ENCODE measurements at regions not wholly inside any gene's neighbourhood (a gene's known extent, or its start where the extent isn't known, plus 50 kb on each side); places are given as distances from the start of the nearest gene placed in this dataset.

- intact Hi-C loops (cut with DNase I; ENCODE audit: low total_unique reads), result no loop called here
- no peak for DNase-seq (ENCODE audit: low spot score in 2 of 2)
- H3K4me3 ChIP-seq (ENCODE audit: low read depth, poor library complexity, severe bottlenecking), result no peak overlapping the region
- TF ChIP-seq CTCF (IDR thresholded peaks at IDR 0.05) (no peak), POLR2A (IDR thresholded peaks at IDR 0.05) (no peak)
- 75 to 92% methylated on average over 11 of the region's 11 CpGs for WGBS, 2 donors
Observed at GRCh38 chr20:51303731-51304670, 238.5 kb downstream of the NFATC2 start.

GRCh38 chr20:51301026-51301425 lies 241.5 kb downstream of the NFATC2 start:
- intact Hi-C loops (cut with DNase I; ENCODE audit: low total_unique reads), result no loop called here
- TF ChIP-seq CTCF (IDR thresholded peaks at IDR 0.05) (no peak), POLR2A (IDR thresholded peaks at IDR 0.05) (no peak)
- no peak overlapping the region for H3K4me3 ChIP-seq (ENCODE audit: low read depth, poor library complexity, severe bottlenecking)
- WGBS, 2 donors, result 89 to 92% methylated on average over 4 of the region's 4 CpGs
- no peak for DNase-seq (ENCODE audit: low spot score in 2 of 2)

GRCh38 chr20:51300104-51300503 lies 242.4 kb downstream of the NFATC2 start:
- no peak for TF ChIP-seq POLR2A (IDR thresholded peaks at IDR 0.05)
- TF ChIP-seq CTCF (IDR thresholded peaks at IDR 0.05), result no peak
- H3K4me3 ChIP-seq (ENCODE audit: low read depth, poor library complexity, severe bottlenecking), result no peak overlapping the region
- intact Hi-C loops (cut with DNase I; ENCODE audit: low total_unique reads), result no loop called here
- no peak for DNase-seq (ENCODE audit: low spot score in 2 of 2)
- 74 to 84% methylated on average over 2 of the region's 2 CpGs for WGBS, 2 donors

DNA sequence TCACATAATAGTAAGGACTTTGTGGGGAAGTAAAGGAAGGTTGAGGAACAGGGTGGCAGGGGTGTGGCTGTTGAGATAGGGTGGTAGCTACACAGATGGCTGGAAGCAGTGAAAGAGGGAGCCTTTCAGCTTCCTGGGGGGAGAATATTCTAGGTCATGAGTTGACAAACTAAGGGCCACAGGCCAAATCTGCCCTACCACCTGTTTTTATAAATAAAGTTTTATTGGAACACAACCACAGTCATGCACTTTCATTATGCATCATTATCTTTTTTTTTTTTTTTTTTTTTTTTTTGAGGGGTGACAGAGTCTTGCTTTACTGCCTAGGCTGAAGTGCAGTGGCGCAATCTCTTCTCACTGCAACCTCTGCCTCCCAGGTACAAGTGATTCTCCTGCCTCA lies 243.1 kb downstream of the NFATC2 start:
- no peak for DNase-seq (ENCODE audit: low spot score in 2 of 2)
- TF ChIP-seq POLR2A (IDR thresholded peaks at IDR 0.05) (no peak), CTCF (IDR thresholded peaks at IDR 0.05) (no peak)

GRCh38 chr20:51298141-51298749 lies 244.3 kb downstream of the NFATC2 start:
- no peak for DNase-seq (ENCODE audit: low spot score in 2 of 2)
- intact Hi-C loops (cut with DNase I; ENCODE audit: low total_unique reads), result no loop called here
- no peak for TF ChIP-seq POLR2A (IDR thresholded peaks at IDR 0.05)
- no peak for TF ChIP-seq CTCF (IDR thresholded peaks at IDR 0.05)
- H3K4me3 ChIP-seq (ENCODE audit: low read depth, poor library complexity, severe bottlenecking), result no peak overlapping the region
- 43 to 46% methylated on average over 9 of the region's 9 CpGs for WGBS, 2 donors

More for the DNA sequence above, 243.1 kb downstream of the NFATC2 start:
- intact Hi-C loops (cut with DNase I; ENCODE audit: low total_unique reads), result no loop called here
- WGBS, 2 donors, result 94 to 100% methylated on average over 1 of the region's 1 CpG
- no peak overlapping the region for H3K4me3 ChIP-seq (ENCODE audit: low read depth, poor library complexity, severe bottlenecking)

Measured in lower leg skin (tissue), 4 donors.